Calu3 (cell line): ENCODE measurements at regions not wholly inside any gene's neighbourhood (a gene's known extent, or its start where the extent isn't known, plus 50 kb on each side); places are given as distances from the start of the nearest gene placed in this dataset.

Source experiments
- BruUV-seq: library from RNA; stranded (reverse); fragments of 400-500 nt; replicated peaks from 2 replicates; lab custom pipeline; 2021; lab: Mats Ljungman, UMichigan
- CTCF ChIA-PET: fragments of 300-600 bp; sonication (Branson Sonifier 250); formaldehyde crosslinking; loops from one replicate; lab custom pipeline; 2022; ENCODE audit warnings: antibody characterized with exemption; lab: Charles Lee
- DNase-seq: peaks from one replicate; pipeline ENCODE4 v3.0.0; 2022
- H3K27ac Mint-ChIP-seq: one replicate; pipeline ENCODE4 v1.8.0; 2022; ENCODE audit warnings: mixed read lengths; ENCODE audit not compliant: unreplicated experiment
- H3K27me3 Mint-ChIP-seq: one replicate; pipeline ENCODE4 v1.8.0; 2022; ENCODE audit warnings: mixed read lengths; ENCODE audit not compliant: unreplicated experiment
- H3K36me3 Mint-ChIP-seq: one replicate; pipeline ENCODE4 v1.8.0; 2022; ENCODE audit warnings: mild to moderate bottlenecking, moderate library complexity, mixed read lengths; ENCODE audit not compliant: insufficient read depth, unreplicated experiment
- H3K4me1 Mint-ChIP-seq: one replicate; pipeline ENCODE4 v1.8.0; 2022; ENCODE audit warnings: mild to moderate bottlenecking, low read depth, mixed read lengths; ENCODE audit not compliant: unreplicated experiment
- H3K4me3 Mint-ChIP-seq: one replicate; pipeline ENCODE4 v1.8.0; 2022; ENCODE audit warnings: mild to moderate bottlenecking, low read depth, moderate library complexity, mixed read lengths; ENCODE audit not compliant: unreplicated experiment
- H3K9me3 Mint-ChIP-seq: one replicate; pipeline ENCODE4 v1.8.0; 2022; ENCODE audit warnings: low read depth, mixed read lengths; ENCODE audit not compliant: unreplicated experiment
- intact Hi-C: fragments of 100-400 bp; cut with micrococcal nuclease; formaldehyde crosslinking; loops from one replicate; pipeline ENCODE4 v1.10.0; 2022; ENCODE audit not compliant: unreplicated experiment
- TF ChIP-seq, protein P1 (sequence below): fragments of 200-600 bp; IDR thresholded peaks from one replicate; pipeline ENCODE4 v1.8.0; 2022; ENCODE audit warnings: antibody characterized with exemption; ENCODE audit not compliant: unreplicated experiment

DNA sequence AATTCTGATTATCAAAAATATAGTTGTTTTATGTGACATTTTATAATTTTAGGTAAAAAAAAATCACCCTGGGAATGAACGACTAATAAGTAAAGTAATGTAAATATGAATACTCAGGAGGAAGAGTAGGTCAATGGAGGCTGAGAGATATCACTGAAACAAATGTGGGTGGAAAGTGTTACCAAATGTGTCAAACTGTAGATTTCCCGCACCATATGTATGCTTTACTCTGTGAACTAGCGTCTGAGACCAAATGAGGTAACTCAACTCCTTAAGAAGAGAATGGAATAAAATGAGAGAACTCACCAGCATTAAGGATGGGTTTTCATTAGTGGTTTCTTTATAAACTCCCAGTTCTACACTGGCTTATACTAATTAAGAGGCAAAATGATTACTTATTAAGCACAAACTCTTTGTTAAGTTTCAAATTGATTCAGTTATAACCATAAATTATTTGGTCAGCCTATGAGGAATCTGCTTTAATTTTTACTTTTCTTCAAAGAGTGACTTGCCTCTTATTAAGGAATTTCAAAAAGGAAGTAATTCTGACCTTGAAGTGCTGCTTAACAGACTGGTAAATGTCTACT, 784.7 kb upstream of the GJE1 start:
- DNase-seq = no peak
- no TSS peak for BruUV-seq
- H3K4me3 Mint-ChIP-seq = no peak overlapping the region
- no peaks in the 10 kb centered on the region for H3K4me1 Mint-ChIP-seq
- H3K36me3 Mint-ChIP-seq = no peaks in the 10 kb centered on the region
- no peak overlapping the region for H3K27ac Mint-ChIP-seq
- no peaks in the 10 kb centered on the region for H3K9me3 Mint-ChIP-seq
- CTCF ChIA-PET = no interaction called here
- intact Hi-C loops = no loop called here
- TF ChIP-seq, protein P1, sequence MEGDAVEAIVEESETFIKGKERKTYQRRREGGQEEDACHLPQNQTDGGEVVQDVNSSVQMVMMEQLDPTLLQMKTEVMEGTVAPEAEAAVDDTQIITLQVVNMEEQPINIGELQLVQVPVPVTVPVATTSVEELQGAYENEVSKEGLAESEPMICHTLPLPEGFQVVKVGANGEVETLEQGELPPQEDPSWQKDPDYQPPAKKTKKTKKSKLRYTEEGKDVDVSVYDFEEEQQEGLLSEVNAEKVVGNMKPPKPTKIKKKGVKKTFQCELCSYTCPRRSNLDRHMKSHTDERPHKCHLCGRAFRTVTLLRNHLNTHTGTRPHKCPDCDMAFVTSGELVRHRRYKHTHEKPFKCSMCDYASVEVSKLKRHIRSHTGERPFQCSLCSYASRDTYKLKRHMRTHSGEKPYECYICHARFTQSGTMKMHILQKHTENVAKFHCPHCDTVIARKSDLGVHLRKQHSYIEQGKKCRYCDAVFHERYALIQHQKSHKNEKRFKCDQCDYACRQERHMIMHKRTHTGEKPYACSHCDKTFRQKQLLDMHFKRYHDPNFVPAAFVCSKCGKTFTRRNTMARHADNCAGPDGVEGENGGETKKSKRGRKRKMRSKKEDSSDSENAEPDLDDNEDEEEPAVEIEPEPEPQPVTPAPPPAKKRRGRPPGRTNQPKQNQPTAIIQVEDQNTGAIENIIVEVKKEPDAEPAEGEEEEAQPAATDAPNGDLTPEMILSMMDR = no peak
- no peaks in the 10 kb centered on the region for H3K27me3 Mint-ChIP-seq

DNA sequence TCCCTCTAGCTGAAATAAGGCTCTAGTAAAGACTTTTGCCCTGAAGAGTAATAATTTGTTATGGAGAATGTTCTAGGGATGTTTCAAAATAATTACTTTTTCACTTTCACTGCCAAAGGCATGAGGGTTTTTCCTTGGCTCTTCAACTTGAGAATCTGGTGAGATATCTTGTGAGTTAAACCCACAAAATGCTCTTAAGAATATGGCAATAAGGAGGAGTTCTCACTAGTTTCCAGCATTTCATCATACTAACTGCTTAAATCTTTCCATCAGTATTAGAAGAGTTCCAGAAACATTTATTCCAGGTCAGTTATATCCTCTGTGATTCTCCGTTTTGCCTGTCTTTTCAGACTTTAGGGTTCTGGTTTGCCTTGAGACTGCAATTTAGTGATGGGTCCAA, 785.6 kb upstream of the GJE1 start:
- Mint-ChIP-seq H3K27ac (no peak overlapping the region), H3K36me3 (no peaks in the 10 kb centered on the region), H3K27me3 (no peaks in the 10 kb centered on the region), H3K4me1 (no peaks in the 10 kb centered on the region), H3K9me3 (no peaks in the 10 kb centered on the region), H3K4me3 (no peak overlapping the region)
- intact Hi-C loops = no loop called here
- TF ChIP-seq, protein P1 = no peak
- DNase-seq = no peak
- BruUV-seq = no TSS peak
- CTCF ChIA-PET = no interaction called here

DNA sequence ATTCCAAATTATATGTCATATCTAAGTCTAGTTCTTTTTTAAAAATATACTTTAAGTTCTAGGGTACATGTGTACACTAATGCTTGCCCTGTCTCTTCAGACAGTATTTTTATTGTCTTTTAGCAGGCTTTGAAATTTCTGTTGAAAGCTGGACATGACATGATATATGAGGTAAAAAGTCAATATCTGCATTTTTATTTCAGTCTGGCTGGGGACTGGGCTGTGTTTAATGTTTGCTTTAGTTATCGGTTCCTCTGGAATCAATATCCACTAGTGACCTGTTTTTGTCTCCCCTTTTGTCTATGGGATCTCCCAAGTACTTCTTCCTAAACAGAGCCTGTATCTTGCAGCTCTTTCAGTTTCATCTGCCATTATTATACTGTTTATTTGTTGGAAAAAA, 786.2 kb upstream of the GJE1 start:
- TF ChIP-seq, protein P1 = no peak
- no peaks in the 10 kb centered on the region for H3K36me3 Mint-ChIP-seq
- CTCF ChIA-PET = no interaction called here
- H3K4me1 Mint-ChIP-seq = no peaks in the 10 kb centered on the region
- H3K27me3 Mint-ChIP-seq = no peaks in the 10 kb centered on the region
- intact Hi-C loops = no loop called here
- no peak overlapping the region for H3K4me3 Mint-ChIP-seq
- BruUV-seq = no TSS peak
- H3K9me3 Mint-ChIP-seq = no peaks in the 10 kb centered on the region
- DNase-seq = no peak
- H3K27ac Mint-ChIP-seq = no peak overlapping the region

DNA sequence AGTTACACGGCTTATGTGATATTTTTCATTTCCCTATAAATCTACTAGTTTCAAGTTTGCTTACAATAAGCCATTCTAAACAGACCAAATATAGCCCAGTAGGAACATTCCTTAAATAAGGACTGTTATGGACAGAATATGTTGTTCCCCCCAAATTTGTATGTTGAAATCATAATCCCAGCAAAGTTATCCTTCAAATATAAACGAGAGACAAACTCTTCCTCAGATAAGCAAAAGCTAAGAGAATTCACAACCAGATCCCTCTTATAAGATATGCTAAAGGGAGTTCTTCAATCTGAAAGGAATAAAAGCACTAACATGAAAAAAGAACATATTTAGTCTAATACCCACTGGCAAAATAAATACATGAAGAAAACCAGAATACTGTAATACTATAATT, 795.5 kb upstream of the GJE1 start:
- intact Hi-C loops = no loop called here
- no TSS peak for BruUV-seq
- Mint-ChIP-seq H3K27ac (no peak overlapping the region), H3K4me1 (peaks cover 18% of the 10 kb centered on the region), H3K36me3 (no peaks in the 10 kb centered on the region), H3K4me3 (no peak overlapping the region), H3K27me3 (no peaks in the 10 kb centered on the region), H3K9me3 (no peaks in the 10 kb centered on the region)
- CTCF ChIA-PET = interaction anchor here (0.5 to 0.6 kb wide), 2 partner anchors 36 to 442 kb away, joined by 3 to 7 read pairs; no protein-coding TSS in a partner anchor
- DNase-seq = no peak
- TF ChIP-seq, protein P1 = no peak
